ENCODE measurements at regions not wholly inside any gene's neighbourhood (a gene's known extent, or its start where the extent isn't known, plus 50 kb on each side); places are given as distances from the start of the nearest gene placed in this dataset.

DNA sequence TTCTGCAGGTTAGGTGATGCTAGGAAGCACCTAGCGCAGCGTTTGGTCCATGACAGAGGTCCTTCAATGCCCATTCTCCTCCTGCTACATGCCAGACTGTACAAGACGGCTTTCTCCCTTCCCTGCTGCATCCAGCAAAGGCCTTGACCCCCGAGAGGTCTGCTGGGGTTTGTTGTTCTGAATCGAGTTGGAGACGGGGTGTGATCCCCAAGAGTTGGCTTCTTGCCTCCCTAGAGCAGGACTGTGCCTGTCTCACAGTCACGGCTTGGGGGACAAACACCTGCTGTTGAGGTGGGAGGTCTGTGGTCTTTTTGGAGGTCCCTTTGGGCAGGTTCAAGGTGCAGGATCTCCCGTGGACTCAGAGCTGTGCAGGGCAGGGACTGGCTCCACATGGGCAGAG lies 352.3 kb upstream of the B3GAT1 start:
- ATAC-seq (no peak), DNase-seq (no peak)
- intact Hi-C loops (cut with DNase I, micrococcal nuclease): no loop called here

GRCh38 chr11:134763030-134763388 lies 351.0 kb upstream of the B3GAT1 start:
- no peak for ATAC-seq
- intact Hi-C loops (cut with DNase I, micrococcal nuclease): no loop called here
- no peak for DNase-seq

GRCh38 chr11:134762248-134763029 lies 350.4 kb upstream of the B3GAT1 start:
- DNase-seq (no peak), ATAC-seq (no peak)
- intact Hi-C loops (cut with DNase I, micrococcal nuclease): no loop called here

GRCh38 chr11:134761926-134762247 lies 349.8 kb upstream of the B3GAT1 start:
- ATAC-seq (no peak), DNase-seq (no peak)
- intact Hi-C loops (cut with DNase I, micrococcal nuclease): no loop called here

GRCh38 chr11:134761386-134761785 lies 349.3 kb upstream of the B3GAT1 start:
- ATAC-seq (no peak), DNase-seq (no peak)
- intact Hi-C loops (cut with DNase I, micrococcal nuclease): no loop called here

DNA sequence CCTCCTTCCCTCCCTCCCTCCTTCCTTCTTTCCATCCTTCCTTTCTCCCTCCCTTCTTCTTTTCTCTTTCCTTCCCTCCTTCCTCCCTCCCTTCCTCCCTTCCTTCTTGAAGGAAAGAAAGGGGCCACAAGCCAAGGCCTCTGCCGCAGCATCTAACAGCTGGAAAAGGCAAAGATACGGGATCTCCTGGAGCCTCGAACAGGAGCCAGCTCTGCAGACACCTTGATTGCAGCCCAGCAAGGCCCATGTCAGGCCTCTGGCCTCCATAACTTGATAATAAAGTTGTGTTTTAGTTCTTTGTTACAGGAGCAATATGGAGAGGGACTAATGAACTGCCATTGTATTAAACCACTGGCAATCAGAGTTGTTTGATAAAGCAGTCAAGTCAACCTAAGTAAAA lies 348.9 kb upstream of the B3GAT1 start:
- intact Hi-C loops (cut with DNase I, micrococcal nuclease): no loop called here
- ATAC-seq (no peak), DNase-seq (no peak)

GRCh38 chr11:134760299-134760698 lies 348.3 kb upstream of the B3GAT1 start:
- DNase-seq (no peak), ATAC-seq (no peak)
- intact Hi-C loops (cut with DNase I, micrococcal nuclease): no loop called here

GRCh38 chr11:134759855-134760254 lies 347.8 kb upstream of the B3GAT1 start:
- DNase-seq (no peak), ATAC-seq (no peak)
- intact Hi-C loops (cut with DNase I, micrococcal nuclease): no loop called here

GRCh38 chr11:134759274-134759673 lies 347.2 kb upstream of the B3GAT1 start:
- no peak for DNase-seq
- ATAC-seq: no peak
- intact Hi-C loops (cut with DNase I, micrococcal nuclease): no loop called here

- no peak for ATAC-seq
- intact Hi-C loops (cut with DNase I, micrococcal nuclease): no loop called here
- no peak for DNase-seq
Measured at GRCh38 chr11:134758342-134758931, 346.4 kb upstream of the B3GAT1 start.

GRCh38 chr11:134757633-134758032 lies 345.6 kb upstream of the B3GAT1 start:
- ATAC-seq (no peak), DNase-seq (no peak)
- intact Hi-C loops (cut with DNase I, micrococcal nuclease): no loop called here

DNA sequence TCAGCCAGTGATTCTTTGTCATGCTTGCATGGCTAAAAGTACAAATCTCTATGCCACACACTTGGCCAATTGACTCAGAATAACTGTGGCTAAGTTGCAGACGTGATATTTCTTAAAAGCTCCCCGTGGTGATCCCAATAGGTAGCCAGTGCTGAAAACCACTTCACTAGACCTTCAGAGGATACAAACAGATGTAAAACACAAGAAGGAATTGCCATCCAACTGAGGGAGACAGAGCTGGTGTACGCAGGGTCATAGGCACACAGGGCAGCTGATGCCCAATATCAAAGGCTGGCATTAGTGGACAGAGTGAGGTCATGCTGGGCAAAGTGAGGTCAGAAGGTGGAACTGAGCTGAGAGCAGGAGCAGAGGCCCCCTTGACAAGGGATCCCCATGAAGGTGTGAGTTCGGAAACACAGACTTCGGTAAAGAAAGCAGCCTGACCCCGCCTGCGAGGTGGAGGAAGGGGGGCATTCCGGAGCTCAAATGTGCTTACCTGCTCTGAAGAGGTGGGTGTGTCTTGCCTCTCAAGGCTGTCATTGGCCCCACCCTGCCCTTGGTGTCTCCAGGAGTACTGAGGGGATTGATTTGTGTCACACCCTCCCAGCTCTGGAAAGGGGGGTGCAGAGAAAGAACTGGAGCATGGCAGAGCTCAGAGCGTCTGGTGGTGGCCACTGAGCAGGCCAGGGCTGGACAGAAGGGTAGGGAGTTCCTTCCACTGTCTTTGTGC lies 344.9 kb upstream of the B3GAT1 start:
- DNase-seq (no peak), ATAC-seq (no peak)
- intact Hi-C loops (cut with DNase I, micrococcal nuclease): no loop called here

DNA sequence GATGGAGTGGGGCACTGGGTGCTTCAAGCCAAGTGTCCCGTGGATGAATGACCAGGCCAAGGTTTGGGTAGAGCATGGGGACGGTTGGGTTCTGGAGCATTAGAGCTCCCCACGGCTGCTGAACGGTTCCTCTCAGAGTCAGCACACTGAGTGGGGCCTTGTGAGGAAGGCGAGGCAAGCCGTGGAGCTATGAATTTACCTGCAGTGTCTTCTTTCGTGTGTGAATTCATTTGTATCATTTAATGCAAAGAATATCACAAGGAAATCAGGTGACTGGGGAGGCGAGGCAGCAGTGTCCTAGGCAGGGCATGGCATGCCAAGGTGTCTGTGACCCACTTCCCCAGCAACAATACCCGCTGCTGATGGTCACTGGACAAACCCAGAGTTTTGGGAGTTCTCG lies 343.5 kb upstream of the B3GAT1 start:
- intact Hi-C loops (cut with DNase I, micrococcal nuclease): no loop called here
- ATAC-seq (no peak), DNase-seq (no peak)

GRCh38 chr11:134754521-134755198 lies 342.6 kb upstream of the B3GAT1 start:
- ATAC-seq (no peak), DNase-seq (no peak)
- intact Hi-C loops (cut with DNase I, micrococcal nuclease): no loop called here

DNA sequence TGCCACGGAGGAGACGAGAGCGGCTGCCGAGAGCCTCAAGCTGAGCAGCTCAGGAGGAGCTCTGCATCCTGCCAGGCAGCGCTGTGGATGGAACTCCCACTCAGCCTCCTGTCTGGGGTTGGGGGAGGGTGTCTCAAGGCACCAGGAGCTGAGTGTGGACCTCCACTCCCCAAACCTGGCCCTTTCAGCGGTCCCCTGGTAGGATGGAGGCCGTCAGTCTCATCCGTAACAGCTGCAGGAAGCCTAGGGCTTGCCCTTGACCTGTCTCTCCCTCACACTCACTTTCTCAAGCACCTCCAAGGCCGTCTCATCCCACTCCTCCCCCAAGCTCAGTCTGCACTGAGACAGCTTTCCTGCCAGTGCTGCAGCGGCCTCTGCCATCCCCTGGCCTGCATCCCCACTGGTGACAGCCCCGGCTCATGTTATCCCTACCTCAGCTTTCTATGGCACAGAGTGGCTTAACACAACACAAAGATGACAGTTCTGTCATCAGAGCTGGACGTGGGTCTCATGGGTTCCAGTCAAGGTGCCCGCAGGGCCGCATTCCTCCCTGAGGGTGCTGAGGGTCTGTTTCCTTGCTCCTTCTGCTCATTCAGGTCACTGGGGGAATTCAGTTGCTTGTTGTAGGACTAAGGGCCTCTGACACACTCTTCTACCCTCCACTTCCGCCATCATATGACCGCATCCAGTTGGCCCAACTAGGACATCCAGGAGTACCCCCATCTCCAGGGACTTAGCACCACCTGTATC lies 341.9 kb upstream of the B3GAT1 start:
- DNase-seq: no peak
- intact Hi-C loops (cut with DNase I, micrococcal nuclease): no loop called here
- no peak for ATAC-seq

- ATAC-seq: no peak
- intact Hi-C loops (cut with DNase I, micrococcal nuclease): no loop called here
- DNase-seq: no peak
Measured at GRCh38 chr11:134752964-134753770, 341.1 kb upstream of the B3GAT1 start.

DNA sequence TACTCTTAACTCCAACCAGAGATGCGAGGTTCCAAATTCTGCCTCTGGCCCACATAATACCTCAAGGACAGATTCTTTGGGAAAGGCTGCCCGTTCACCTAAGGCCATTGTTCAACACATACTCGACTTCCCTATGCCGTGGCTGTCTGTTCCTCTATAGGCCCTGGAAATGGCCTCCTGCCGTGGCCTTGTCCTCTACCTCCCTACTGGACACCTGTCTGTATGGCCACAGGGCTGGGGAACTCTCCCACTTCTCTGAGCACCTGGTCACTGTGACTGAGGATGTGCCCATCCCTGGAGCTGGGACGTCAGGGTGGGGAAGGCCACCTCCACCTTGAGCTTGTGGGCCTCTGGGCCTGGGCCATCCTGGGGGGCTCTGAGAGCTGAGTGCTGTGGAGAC lies 340.5 kb upstream of the B3GAT1 start:
- intact Hi-C loops (cut with DNase I, micrococcal nuclease): no loop called here
- ATAC-seq (no peak), DNase-seq (no peak)

DNA sequence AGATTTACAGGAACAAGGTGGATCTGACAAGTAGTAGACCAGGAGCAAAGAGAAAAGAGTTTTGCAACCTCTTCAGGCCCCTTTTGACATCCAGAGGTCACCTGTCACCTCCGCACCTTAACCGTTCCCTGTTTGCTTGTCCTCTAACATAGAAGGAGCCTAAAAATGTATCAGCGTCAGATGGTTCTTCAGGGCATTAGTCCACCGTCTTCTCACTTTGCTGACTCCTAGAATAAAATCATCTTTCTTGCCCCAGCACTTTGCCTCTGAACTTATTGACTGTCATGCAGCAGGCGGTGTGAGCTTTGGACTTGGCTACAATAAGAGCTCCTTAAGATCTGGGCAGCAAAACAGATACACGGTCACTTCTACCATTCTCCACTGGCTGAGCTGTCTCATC lies 339.7 kb upstream of the B3GAT1 start:
- DNase-seq: no peak
- intact Hi-C loops (cut with DNase I, micrococcal nuclease): no loop called here
- ATAC-seq: no peak
